Stimulated activated naive CD4-positive, alpha-beta T cell (primary cell): ENCODE measurements at regions not wholly inside any gene's neighbourhood (a gene's known extent, or its start where the extent isn't known, plus 50 kb on each side); places are given as distances from the start of the nearest gene placed in this dataset.

Experiments used
- DNase-seq, 6 experiments: peaks; one replicate each; lab custom pipeline; 2025; lab: John Stamatoyannopoulos, UW

DNA sequence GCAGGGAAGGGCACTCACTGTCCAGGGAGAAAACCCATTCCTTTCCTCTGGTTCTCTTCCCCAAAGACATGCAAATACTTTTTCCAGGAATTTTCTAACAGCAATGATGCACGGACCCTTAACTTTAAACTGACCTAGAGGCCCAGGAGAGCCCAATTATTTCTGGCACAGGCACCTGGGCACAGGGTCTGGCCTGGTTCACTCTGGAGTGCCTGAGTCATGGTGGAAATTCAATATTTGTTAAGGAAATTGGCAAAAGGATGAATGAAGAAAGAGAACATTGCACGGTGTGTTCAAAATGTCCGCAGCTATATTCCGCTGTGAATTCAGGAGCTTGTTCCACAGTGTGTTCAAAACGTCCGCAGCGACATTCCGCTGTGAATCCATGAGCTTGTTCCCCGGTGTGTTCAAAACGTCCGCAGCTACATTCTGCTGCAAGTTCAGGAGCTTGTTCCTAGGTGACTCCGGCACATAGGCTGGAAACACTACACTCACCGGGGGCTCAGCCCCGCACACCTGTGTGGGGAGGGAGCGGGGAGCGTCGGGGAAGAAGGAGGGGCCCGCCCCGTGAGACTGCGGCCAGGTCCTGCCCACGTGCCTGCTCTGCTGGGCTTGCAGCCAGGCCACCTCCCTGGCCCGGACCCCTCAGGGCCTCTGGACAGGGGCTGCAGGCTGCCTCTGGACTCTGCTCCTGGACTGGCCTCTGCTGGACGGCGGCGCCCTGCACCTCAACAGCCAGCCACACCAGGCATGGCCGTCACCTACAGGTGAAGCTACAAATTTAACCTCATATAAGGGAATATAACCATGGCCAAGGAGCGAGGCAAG lies 72.0 kb upstream of the FAM20C start:
- DNase-seq: no peak

DNA sequence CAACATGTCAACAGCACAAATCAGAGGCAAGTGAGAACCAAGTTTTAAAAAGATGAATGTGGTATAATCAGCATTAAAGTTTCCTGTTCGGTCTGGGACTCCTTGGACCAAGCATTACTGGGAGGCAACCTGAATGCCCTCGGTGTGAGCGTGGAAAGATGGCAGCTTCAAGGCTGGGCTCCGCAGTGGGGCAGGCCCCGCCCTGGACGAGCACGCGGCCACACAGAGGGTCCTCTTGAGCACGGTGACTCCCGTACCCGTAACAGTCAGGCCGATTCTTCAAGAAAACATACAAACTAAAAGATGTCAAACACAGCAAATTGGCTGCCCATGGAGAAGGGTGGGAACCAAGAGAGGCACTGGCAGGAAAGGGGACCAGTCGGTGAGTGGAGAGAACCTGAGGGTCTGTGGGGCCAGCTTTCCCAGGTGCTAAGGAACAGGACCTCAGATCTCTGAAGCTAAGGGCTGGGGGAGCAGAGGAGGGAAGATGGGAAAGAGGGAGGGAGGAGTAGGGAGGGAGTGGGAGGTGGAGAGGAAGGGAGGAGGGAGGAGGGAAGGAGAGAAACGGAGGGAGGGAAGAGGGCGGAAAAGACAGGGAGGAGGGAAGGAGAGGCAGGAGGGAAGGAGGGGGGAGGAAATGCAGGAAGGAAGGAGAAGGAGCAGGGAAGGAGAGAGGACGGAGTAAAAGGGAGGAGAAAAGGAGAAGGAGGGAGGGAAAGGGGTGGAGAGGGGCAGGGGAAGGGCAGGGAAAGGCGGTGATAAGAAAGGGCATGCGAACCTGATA lies 71.2 kb upstream of the FAM20C start:
- DNase-seq: no peak

DNA sequence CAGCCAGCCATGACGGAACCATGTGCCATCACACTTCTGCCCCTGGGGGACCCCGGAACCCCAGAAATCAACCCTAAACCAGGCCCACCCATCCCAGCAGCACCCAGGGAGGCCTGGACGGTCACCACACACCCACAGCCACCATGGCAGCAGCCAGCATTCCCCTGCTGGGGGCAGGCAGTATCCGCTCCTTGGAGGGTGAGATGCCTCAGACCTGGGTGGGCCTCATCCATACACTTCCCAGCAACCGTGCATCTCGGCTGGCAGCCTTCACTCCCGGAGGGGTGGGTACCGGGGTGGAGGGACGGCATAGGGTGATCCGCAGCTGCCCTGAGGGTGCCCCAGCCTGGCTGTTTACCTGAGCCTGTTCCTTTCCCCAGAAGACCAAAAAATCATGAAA lies 69.1 kb upstream of the FAM20C start:
- no peak for DNase-seq

DNA sequence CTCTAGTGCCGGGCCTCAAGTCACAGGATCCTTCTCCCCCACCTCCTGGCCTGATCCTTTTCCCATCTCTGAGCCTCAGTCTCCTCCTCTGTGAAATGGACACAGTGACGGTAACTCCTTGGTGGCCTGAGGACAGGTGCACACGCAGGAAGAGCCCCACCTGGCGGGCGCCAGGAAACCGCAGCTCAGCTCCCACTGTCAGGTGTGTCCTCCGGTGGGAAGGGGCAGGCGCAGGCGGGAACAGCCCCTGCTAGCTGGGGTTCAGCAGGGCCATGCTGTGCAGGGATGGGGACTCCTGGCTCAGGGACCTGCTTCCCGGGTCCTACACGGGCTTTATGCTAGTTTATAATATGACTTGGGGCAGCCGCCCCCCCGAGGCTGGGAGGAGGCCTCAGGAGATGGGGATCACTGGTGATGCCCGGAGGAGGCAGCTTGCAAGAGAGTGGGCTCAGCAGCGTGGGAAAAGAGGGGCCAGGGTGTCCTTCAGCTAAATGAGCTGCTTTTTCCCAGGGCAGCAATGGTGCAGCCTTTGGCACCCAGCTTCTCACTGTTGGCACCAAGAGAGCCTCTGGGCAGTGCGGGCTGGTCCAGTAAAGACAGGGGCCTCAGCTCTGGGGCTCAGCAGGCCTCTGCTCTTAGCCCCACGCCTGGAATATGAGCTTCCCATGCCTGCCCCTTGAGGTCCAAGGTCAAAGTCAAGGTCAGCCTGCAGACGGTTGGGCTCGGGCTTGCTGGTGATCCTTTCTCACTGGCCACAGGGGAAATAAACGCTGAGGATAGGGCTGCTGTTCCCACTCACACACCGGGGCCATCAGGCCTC lies 68.0 kb upstream of the FAM20C start:
- DNase-seq: no peak

DNA sequence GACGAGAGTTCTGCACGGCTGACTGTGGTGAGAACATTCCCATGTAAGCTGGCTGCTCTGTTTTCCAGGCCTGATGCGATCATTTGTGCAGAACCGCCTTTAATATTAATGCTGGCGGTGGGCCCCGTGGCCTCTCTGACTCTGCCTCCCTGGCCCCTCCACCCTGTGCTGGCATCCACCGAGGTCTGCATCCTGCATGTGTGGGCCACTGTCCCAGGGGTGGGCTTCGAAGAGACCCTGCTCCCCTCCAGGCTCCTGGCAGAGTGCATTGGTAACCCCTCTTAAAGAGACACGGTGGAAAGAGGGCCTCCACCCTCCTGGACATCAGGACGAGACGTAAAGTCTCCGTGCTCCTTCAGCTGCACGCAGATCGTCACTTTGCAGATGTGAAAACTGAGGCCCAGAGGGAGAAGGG lies 67.3 kb upstream of the FAM20C start:
- no peak for DNase-seq

DNA sequence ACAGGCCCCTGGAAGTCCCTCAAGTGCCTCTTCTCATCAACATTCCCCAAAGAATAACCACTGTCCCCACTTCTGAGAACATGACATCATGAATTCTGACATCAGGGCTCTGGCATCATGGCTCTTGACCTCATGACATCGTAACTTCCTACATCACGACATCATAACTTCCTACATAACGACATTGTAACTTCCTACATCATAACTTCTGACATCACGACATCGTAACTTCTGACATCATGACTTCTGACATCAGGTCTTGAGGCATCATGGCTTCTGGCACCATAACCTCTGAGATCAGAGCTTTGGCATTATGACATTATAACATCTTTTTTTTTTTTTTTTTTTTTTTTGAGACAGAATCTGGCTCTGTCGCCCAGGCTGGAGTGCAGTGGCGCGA lies 66.7 kb upstream of the FAM20C start:
- no peak for DNase-seq

DNA sequence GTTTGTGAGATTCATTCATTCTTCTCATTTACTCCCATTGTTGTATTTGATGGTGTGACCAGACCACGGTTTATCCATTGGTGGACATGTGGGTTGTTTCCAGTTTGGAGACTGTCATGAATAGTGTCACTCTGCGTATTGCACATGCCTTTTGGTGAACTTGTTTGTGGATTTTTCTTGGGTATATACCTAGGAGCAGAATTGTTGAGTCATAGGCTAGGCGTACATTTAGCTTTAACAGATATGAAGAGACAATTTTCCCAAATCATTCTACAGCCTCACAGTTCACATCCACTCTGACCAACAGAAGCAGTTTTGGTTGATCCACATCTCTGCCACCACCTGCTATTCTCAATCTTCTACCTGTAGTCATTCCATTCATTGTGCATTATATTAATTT lies 66.0 kb upstream of the FAM20C start:
- no peak for DNase-seq

DNA sequence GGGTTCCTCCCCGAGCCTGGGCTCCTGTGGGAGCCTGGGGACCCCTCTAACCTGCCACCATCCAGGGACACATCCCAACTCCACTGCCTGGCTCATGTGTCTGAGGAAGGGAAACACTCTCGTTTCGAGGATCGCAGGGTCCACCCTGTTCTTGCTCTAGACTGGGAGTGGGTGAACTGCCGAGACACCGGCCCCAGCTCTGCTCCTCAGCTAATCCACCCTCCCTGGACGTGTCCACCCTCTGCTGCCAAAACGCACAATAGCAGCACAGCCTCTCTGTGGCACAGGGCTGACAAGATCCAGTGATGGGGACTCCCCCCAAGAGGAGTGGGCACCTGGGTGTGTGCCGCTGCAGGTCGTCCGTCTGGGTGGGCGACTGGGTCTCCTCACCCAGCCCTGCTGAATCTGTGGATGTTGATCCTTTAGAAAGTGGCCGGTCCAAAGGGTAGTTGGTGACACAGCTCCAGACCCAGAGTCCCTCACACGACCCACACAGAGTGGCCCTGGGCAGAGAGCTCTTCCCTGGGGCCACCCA lies 65.2 kb upstream of the FAM20C start:
- no peak for DNase-seq

DNA sequence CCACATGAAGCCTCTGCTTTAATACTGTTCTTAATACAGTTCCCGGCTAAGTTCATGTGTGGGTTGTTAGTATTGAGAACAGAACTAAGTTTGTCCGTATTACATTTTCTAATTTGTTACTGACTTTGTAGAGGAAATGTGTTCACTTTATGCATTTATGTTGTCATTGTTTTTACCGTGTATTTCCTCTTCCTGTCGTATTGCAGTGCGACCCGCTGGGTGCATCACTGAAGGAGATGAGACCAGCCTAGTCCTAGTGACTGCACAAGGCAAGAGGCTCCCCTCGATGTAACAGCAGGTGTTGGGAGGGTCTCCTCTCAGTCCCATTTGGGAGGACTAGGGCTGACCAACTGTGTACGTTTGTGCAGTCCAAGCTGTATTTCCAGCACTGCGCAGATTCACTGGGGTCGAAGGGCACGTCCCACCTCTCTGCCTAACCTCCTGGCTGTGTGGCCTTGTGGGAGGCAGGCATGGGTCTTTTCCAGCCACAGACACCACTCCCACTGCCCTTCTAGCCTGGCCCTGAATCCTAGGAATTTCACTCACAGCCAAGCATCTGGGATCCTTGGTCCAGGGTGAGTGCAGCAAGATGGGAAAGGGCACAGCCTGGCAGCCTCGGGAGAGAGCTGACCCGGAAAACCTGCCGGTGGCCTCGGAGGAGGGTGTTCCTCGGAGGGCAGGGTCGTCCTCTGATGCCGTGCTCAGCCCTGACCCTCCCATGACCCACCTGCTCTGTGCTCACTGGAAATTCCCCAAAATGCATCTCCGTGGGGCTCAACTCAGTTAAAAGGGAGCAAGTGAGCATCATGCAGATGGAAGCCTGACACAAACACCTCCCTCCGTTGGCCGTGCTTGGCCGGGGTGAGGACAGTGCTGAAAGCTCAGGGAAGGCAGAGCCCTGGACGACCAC lies 63.9 kb upstream of the FAM20C start:
- no peak for DNase-seq

DNA sequence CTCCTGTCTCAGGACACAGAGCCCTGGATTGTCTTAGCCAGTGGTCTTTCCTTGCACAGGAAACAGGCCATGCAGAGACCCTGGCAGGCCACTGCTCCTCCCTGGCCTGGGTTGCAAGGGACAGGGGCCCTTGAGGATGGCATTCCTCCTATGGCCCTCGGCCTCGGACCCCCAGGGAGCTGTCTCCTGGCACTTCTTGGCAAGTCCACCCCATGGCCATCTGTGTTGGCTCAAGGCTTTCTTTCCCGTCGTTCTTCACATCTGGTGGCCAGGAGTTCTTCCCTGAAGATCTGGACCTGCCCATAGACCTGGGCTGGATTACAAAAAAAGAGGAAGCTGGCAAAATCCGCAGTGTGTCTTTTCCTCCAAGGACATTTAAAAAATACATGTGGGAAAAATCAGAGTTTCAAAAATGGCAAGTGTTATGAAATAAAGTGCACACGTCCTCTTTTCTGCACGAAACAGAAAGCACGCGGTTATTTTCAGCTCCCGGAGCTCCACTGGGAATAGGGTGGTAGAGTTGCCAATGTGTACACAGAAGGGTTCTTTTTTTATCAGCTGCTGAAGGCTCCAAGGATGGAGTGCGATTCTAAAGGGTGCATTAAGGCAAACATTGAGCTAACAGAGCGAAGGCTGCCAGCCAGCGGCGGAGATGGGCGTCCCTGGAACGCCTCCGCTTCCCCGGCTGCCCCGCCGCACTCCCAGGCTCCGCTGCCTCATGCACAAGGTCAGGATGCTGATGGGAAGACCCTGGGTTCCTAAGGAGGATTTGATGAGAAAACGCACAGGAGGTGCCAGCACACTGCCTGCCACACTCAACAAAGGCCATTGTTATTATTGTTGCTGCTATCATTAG lies 62.8 kb upstream of the FAM20C start:
- DNase-seq: no peak

DNA sequence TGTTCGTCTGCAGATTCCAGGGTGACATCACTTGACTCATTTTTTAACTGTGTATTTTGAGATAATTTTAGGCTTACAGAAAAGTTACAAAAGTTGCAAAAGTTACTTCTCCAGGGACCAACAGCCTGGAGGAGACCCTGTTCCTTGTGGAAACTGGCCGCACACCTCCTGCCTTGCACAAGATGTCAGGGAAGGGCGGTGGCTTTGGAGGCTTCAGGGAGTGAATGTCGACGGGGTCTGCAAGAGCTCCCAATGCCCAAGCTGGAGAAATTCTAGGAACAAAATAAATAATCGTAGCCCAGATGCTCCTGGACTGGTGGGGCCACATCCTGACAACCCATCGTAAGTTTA lies 62.2 kb upstream of the FAM20C start:
- DNase-seq: no peak

DNA sequence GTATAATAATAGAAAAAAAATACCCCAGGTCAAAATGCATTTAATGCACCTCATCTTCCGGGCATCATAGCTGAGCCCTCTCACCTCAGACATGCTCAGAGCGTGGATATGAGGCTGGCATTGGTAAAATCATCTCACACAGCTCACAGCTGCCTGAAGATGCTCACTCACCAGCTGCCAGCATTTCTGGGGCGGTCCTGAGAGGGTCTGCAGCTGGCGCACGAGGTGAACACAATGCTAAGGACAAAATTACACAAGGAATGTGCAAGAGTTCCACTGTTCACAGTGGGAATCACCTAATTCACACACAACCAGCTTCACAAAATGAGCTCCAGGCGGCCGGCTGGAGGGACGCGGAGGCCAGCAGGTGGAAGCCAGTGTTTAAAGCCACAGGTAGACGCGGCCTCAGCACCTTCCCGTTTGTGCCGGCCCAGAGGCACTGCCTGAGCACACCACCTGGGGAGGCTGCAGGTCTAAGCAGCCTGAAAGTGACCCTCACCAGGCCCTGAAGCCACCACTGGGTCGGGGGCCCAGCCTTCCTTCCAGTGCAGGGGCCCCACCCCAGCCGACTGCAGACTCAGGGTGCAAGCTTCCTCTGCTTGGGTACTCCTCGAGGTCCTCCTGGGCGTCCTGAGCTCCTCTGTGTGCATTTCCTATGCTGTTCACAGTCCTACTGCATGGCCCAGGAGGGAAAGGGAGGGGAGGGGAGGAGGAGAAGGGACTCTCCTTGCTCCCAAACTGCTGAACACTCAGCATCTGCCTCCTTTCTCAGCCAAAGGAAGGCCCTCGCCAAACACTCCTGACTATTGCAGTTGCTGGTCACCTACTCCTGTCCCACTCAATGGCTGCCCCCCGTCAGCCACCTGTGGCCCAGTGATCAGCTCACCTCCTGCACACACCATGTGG lies 61.2 kb upstream of the FAM20C start:
- no peak for DNase-seq

DNA sequence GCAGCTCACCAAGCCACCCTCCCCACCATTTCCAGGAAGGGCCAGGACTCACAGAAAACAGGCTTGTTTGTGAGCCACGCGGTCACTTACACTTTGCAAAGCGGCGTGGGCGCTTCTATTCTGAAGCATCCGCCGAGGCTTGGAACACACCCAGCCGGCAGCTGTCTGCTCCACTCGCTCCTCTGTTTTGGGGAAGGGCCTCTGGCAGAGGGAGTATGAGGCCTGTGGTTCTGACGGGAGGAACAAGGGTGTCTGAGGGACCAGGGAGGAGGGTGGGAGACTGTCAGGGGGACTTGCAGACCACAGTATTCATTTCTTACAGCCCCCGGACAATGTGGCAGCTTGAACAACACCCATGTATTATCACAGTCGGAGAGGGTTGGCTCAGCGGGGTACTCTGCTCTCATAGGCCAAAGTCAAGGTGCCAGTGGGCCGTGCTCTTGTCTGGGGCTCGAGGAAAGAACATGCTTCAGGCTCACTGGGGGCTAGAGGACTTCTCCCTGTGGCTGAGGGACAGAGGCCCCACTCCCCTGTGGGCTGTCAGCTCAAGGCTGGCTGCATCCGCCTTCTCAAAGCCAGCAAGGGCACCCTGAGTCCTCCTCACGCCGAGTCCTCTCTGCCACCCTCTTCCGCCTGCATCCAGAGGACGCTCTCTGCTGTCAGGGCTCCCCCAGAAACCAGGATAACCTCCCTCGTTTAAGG lies 60.4 kb upstream of the FAM20C start:
- DNase-seq: no peak

DNA sequence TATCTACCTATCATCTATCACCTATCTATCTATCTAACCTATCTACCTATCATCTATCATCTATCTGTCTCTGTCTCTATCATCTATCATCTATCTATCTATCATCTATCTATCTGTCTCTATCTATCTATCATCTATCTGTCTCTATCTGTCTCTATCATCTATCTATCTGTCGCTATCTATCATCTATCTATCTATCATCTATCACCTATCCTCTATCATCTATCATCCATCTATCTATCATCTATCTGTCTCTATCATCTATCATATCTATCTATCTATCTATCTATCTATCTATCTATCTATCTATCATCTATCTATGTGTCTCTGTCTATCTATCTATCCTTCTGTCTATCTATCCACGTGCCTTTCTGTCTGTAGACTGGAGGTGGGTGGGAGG lies 59.5 kb upstream of the FAM20C start:
- no peak for DNase-seq

DNA sequence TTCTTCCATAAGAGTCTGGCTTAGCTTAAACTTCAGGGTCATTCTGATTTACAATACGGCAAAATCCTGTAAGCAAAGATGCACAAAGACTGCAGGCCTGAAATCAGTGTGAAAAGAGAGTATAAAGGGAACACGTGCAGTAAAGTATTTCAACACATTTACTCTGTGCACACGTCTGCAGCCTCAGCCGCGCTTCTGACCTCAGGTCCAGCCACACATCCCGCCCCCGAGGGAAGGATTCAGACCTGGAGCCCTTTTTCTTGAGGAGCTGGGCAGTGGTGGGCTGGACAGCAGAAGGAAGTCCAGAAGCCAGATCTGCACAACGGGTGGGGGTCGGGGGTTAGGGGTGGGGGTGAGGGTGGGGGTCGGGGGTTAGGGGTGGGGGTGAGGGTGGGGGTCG lies 58.9 kb upstream of the FAM20C start:
- no peak for DNase-seq

DNA sequence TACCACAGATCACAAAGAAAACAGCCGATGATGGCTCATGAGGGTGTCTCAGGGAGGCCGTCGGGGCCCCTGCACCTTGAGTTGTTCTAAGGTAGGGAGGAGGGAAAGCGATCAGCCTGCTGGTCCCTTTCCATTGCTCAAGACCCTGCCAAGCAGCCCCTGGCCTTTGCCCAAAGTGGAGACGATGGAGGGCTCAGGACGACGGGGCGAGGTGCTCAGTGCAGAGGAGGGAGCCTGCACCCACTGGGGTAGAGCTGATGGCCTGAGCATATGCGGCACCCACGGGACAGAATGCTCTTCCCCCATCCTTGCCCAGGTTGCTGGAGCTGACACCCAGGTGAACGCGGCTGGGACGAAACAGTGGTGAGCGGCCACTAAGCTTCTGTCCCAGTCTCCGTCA lies 58.3 kb upstream of the FAM20C start:
- no peak for DNase-seq

DNA sequence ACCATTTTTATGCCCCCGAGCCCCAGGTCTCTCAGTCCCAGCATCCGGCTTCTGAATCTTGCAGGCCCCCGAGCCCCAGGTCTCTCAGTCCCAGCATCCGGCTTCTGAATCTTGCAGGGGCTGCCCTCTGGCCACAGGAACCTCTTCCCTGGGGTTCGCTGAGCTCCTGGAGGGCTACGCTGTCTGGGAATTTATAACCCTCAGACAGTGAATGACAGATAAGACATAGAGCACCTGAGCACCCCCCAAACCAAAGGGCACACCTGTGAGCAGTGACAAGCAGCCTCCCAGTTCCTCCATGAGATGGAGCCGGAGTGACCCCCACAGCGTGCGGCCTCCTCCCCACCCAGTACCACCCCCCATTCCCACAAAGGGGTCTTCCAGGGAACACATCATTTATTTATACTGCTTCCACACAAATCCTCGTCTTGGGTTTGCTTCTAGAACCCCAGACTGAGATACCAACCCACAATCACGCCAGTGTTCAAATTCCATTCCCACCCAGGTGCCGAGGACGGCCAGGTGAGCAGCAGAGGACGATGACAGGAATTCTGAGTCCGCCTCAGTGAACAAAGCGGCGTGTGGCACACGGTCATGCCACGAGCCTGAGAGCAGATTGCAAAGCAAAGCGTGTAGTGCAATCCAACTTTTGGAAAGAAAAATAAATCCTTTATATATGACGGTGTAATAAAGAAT lies 57.7 kb upstream of the FAM20C start:
- no peak for DNase-seq

DNA sequence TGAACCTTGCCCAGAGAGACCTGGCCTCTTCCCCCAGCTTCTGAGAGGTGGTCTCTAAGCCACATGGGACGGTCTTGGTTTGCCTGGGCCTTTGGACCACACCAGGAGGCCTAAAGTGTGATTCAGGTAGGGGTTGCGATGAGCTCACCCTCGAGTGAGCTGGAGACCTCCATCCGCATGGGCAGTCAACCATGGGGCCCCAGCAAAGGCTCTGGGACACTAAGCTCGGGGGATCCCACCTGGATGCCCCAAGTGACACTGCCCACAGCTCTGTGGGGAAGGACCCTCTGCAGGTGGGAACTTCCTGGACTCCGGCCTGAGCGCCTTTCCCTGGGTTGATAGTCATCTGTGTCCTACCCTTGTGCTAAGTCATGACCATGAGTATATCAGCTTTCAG lies 57.1 kb upstream of the FAM20C start:
- no peak for DNase-seq
